SJCRH30 (cell line): ENCODE measurements at regions not wholly inside any gene's neighbourhood (a gene's known extent, or its start where the extent isn't known, plus 50 kb on each side); places are given as distances from the start of the nearest gene placed in this dataset.
"Not testable (repeated sequence)": the region's sequence is repeated elsewhere in the genome, so short reads cannot be mapped to it uniquely, and the experiment has no call there.

Experiments
- DNase-seq, 2 experiments: peaks; one replicate each; pipeline ENCODE4 v3.0.0-alpha.2; 2015 to 2020
- H3K27ac ChIP-seq: fragments of 250-450 bp; sonication (Bioruptor Pico); 2 replicates; pipeline ENCODE4 v1.5.1; 2020; ENCODE audit warnings: mild to moderate bottlenecking, moderate library complexity
- H3K27me3 ChIP-seq: fragments of 250-450 bp; sonication (Bioruptor Pico); 2 replicates; pipeline ENCODE4 v1.5.1; 2020; ENCODE audit warnings: mild to moderate bottlenecking, moderate library complexity
- H3K36me3 ChIP-seq: fragments of 250-450 bp; sonication (Bioruptor Pico); 2 replicates; pipeline ENCODE4 v1.5.1; 2020; ENCODE audit warnings: mild to moderate bottlenecking, moderate library complexity
- H3K4me1 ChIP-seq: fragments of 250-450 bp; sonication (Bioruptor Pico); 2 replicates; pipeline ENCODE4 v1.5.1; 2020; ENCODE audit warnings: mild to moderate bottlenecking, moderate library complexity
- H3K4me3 ChIP-seq: fragments of 250-450 bp; sonication (Bioruptor Pico); 2 replicates; pipeline ENCODE4 v1.5.1; 2020; ENCODE audit warnings: mild to moderate bottlenecking, moderate library complexity
- H3K9me3 ChIP-seq: fragments of 250-450 bp; sonication (Bioruptor Pico); replicated peaks from 2 replicates; pipeline ENCODE4 v1.5.1; 2020; ENCODE audit warnings: mild to moderate bottlenecking, moderate library complexity

DNA sequence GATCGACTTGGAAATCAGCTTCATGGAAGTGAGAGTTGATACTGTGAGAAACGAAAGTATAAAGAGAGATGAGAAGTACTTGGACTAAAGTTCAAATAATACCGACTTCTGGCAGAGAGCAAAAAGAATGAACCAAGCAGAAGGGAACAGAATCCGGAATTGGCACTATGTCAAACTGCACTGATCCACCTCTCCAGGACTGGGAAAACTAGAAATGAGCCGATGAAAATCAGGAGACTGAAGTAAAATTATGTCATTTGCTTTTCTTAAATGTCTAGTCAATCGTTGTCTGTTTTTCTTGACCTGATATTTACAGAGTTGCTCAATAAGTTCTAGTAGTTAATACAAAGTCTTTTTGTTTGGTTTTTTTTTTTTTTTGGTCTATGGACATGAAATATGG is 163.0 kb upstream of the FOXG1 start:
- H3K4me3 ChIP-seq = no peak overlapping the region
- H3K9me3 ChIP-seq = no peaks in the 10 kb centered on the region
- H3K27me3 ChIP-seq = no peaks in the 10 kb centered on the region
- H3K27ac ChIP-seq = no peak overlapping the region
- H3K4me1 ChIP-seq = no peaks in the 10 kb centered on the region
- H3K36me3 ChIP-seq = no peaks in the 10 kb centered on the region
- peak in 1 of 2 experiments; percentile 24 for DNase-seq

DNA sequence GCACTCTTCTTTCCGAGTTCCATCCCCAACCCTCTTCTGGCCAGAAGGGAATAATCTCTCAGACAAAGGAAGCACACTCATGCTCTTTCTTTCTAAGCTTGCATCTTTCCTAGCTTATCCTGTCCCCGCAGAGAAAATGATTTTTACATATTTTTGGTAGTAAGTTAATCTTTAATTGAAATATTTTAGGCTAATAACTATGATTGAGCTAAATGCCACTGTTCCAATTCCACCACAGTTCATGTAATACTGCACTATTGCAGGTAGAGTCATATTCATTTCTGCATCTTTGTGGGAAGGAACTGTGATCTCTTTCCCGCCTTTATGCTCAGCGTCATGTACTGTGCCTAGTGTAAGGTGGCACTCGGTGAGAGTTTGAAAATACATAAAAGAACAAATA is 158.9 kb upstream of the FOXG1 start:
- Histone ChIP-seq H3K36me3 (no peaks in the 10 kb centered on the region), H3K9me3 (no peaks in the 10 kb centered on the region), H3K27ac (no peak overlapping the region), H3K4me3 (no peak overlapping the region), H3K4me1 (no peaks in the 10 kb centered on the region), H3K27me3 (no peaks in the 10 kb centered on the region)
- no peak for DNase-seq

GRCh38 chr14:28608443-28608842 is 158.1 kb upstream of the FOXG1 start:
- Histone ChIP-seq H3K9me3 (no peaks in the 10 kb centered on the region), H3K4me1 (no peaks in the 10 kb centered on the region), H3K36me3 (no peaks in the 10 kb centered on the region), H3K4me3 (no peak overlapping the region), H3K27ac (no peak overlapping the region), H3K27me3 (no peaks in the 10 kb centered on the region; the same call in 1 of the 2 replicates)
- no peak for DNase-seq

DNA sequence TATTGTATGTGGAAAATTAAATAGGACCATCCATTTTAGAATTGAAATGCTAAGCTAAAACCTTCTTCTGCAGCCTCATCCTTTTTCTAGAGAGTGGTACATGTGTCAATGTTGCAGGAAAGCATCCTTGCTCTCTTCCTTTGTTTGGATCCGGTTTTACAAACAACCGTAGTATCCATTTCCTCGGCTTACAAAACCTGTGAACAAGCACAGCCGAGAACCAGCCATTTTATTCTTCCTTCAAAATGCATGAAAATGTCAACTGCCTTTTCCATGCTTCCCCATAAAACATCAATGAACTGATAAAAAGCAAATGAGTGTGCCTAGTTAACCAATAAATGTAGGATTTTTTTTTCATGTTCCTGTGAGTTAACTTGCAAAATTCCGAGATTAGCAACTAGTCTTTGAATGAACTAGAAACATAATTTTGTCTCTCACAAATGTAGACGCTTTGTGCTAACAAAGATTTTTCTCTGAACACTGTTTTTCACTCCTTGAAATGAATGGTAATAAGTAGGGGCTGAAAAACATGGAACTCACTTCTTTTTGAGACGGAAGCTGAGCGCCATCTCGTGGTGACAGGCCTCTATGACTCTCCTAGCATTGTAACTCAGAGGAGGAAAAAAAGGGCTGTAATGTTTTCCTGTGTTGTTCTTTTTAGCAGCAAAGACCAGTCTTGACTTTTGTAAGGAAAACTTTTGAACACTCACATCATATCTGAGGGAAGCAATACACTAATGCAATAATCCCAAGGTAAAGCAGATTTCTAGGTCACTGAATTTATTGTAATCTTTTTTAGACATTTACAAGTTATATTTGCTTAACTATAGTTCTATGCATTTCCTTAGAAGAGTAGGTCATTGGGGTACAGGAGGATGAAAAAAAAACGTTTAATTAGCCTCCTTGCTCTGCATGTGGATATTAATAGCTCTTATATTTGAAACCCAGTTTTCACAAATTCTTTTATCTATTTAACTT is 157.4 kb upstream of the FOXG1 start:
- no peaks in the 10 kb centered on the region; the same call in 1 of the 2 replicates for H3K27me3 ChIP-seq
- H3K27ac ChIP-seq = no peak overlapping the region
- H3K4me3 ChIP-seq = no peak overlapping the region
- no peaks in the 10 kb centered on the region for H3K9me3 ChIP-seq
- H3K4me1 ChIP-seq = no peaks in the 10 kb centered on the region
- DNase-seq = peak; percentile 37 to 81
- H3K36me3 ChIP-seq = no peaks in the 10 kb centered on the region

DNA sequence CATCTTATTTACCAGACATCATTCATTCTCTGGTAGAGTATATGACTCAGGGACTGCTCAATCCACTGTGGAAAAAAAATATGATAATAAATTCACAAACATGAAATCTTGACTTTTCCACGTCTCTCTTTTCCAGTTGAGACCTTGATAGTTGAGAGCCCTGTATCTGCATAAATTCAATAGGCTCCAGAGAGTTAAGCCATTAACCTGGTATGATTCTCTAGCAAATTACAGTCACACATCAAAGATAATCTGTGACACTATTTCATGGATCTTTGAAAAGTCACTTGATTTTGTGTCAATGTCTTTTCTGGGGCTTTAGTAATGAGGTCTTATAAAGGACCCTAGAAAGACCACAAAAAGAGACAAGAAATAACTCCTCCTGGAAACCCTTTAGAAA is 154.2 kb upstream of the FOXG1 start:
- no peak for DNase-seq
- no peaks in the 10 kb centered on the region for H3K36me3 ChIP-seq

GRCh38 chr14:28613532-28613931 is 153.1 kb upstream of the FOXG1 start:
- Histone ChIP-seq H3K4me3 (no peak overlapping the region), H3K27ac (no peak overlapping the region), H3K9me3 (no peaks in the 10 kb centered on the region; the same call in 1 of the 2 replicates), H3K27me3 (peaks cover under 1% of the 10 kb centered on the region), H3K36me3 (no peaks in the 10 kb centered on the region), H3K4me1 (no peaks in the 10 kb centered on the region)
- DNase-seq = no peak

More for the DNA sequence above, 154.2 kb upstream of the FOXG1 start:
- Histone ChIP-seq H3K4me1 (no peaks in the 10 kb centered on the region), H3K4me3 (no peak overlapping the region), H3K27ac (no peak overlapping the region), H3K9me3 (no peaks in the 10 kb centered on the region; the same call in 1 of the 2 replicates), H3K27me3 (no peaks in the 10 kb centered on the region; the same call in 1 of the 2 replicates)

DNA sequence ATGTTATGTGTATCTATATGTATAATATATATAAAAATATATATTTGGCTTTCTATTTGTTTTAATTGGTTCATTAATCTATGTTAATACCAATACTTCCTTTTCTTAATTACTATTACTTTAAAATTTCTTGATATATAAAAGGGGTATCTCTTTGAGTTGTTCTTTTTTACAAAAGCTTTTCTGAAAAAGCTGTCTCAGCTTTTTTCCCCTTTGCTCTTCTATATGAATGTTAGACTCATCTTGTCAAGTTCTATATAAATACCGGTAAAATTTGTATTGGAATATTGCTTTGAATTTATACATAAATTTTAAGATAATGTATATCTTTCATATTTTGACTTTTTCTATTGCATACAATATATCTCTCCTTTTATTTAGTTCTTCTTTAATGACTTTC is 139.8 kb upstream of the FOXG1 start:
- no peak overlapping the region for H3K27ac ChIP-seq
- no peaks in the 10 kb centered on the region for H3K36me3 ChIP-seq
- H3K4me3 ChIP-seq = no peak overlapping the region
- no peaks in the 10 kb centered on the region for H3K27me3 ChIP-seq
- H3K9me3 ChIP-seq = no peaks in the 10 kb centered on the region
- DNase-seq = no peak
- H3K4me1 ChIP-seq = no peaks in the 10 kb centered on the region

DNA sequence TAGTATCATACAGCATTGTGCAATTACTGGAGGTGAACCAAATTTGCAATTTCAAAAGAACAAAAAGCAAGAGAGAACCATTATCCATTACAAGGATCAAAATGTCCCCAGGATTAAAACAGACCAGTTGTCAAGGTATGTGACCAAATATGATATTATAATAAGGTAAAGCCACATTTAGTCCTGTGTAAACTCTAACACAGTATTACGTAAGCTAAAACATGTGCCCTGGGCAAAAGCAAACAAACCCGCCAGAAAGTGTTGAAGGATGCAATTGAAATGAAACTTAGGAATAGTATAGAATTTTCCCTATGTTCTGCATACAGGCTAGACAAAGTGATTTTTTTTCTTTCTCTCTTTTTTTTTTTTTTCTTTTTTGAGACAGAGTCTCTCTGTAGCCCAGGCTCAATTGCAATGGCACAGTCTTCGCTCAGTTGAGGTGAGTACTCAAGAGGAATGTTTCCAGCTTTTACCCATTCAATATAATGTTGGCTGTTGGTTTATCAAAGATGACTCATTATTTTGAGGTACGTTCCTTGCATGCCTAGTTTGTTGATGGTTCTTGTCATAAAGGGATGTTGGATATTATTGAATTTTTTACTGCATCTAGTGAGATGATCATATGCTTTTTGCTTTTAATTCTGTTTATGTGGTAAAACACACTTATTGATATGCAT is 137.1 kb upstream of the FOXG1 start:
- no peak overlapping the region for H3K4me3 ChIP-seq
- H3K27me3 ChIP-seq = no peaks in the 10 kb centered on the region
- H3K36me3 ChIP-seq = no peaks in the 10 kb centered on the region
- H3K4me1 ChIP-seq = no peaks in the 10 kb centered on the region
- H3K27ac ChIP-seq = no peak overlapping the region
- DNase-seq = no peak
- no peaks in the 10 kb centered on the region for H3K9me3 ChIP-seq

DNA sequence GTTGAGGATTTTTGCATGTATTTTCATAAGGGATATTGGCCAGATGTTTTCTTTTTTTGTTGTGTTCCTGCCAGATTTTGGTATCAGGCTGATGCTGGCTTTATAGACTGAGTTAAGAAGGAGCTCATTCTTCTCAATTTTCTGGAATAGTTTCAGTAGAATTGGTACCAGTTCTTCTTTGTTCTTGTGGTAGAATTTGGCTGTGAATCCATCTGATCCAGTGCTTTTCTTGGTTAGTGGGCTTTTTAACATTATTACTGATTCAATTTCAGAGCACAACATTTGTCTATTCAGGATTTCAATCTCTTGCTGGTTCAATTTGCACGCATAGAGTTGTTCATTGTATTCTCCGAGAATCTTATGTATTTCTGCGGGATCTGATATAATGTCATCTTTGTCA is 136.5 kb upstream of the FOXG1 start:
- no peaks in the 10 kb centered on the region for H3K4me1 ChIP-seq
- H3K27ac ChIP-seq = no peak overlapping the region
- H3K4me3 ChIP-seq = no peak overlapping the region
- no peaks in the 10 kb centered on the region for H3K27me3 ChIP-seq
- no peaks in the 10 kb centered on the region for H3K36me3 ChIP-seq
- DNase-seq = no peak
- no peaks in the 10 kb centered on the region for H3K9me3 ChIP-seq

DNA sequence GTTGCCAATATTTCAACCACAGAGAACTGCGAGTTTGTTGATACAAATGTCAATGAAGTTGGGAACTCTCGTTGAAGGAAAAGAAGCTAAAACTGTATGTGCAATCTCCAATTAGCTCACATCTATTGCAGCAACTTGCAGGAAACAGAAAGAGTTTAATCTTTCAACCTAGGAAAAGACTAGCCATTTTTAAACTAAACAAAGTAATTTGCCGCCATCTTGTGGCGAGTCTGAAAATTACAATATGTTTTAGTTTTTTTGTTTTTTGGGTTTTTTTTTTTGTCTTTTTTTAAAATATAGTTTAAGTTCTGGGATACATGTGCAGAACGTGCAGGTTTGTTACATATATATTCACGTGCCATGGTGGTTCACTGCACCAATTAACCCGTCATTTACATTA is 131.2 kb upstream of the FOXG1 start:
- Histone ChIP-seq H3K27ac (no peak overlapping the region), H3K4me3 (no peak overlapping the region), H3K27me3 (no peaks in the 10 kb centered on the region), H3K4me1 (no peaks in the 10 kb centered on the region), H3K9me3 (no peaks in the 10 kb centered on the region), H3K36me3 (no peaks in the 10 kb centered on the region)
- DNase-seq = peak in 1 of 2 experiments; percentile 58

DNA sequence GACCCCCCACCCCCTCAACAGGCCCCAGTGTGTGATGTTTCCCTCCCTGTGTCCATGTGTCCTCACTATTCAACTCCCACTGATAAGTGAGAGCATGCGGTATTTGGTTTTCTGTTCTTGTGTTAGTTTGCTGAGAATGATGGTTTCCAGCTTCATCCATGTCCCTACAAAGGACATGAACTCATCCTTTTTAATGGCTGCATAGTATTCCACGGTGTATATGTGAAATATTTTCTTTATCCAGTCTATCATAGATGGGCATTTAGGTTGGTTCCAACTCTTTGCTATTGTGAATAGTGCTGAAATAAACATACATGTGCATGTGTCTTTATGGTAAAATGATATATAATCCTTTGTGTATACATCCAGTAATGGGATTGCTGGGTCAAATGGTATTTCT is 130.8 kb upstream of the FOXG1 start:
- H3K4me1 ChIP-seq, H3K4me3 ChIP-seq, DNase-seq, H3K27ac ChIP-seq, H3K9me3 ChIP-seq, H3K36me3 ChIP-seq, H3K27me3 ChIP-seq: not testable (repeated sequence)

- not testable (repeated sequence) for H3K27me3 ChIP-seq, DNase-seq, H3K36me3 ChIP-seq, H3K4me1 ChIP-seq, H3K9me3 ChIP-seq, H3K4me3 ChIP-seq, H3K27ac ChIP-seq
These were observed 125.4 kb upstream of the FOXG1 start for GRCh38 chr14:28641189-28641588.

GRCh38 chr14:28651148-28651547 is 115.4 kb upstream of the FOXG1 start:
- no peaks in the 10 kb centered on the region for H3K36me3 ChIP-seq
- no peak overlapping the region for H3K4me3 ChIP-seq
- no peaks in the 10 kb centered on the region for H3K4me1 ChIP-seq
- H3K9me3 ChIP-seq = no peaks in the 10 kb centered on the region
- no peaks in the 10 kb centered on the region for H3K27me3 ChIP-seq
- H3K27ac ChIP-seq = no peak overlapping the region
- no peak for DNase-seq

GRCh38 chr14:28652782-28653181 is 113.8 kb upstream of the FOXG1 start:
- no peaks in the 10 kb centered on the region for H3K4me1 ChIP-seq
- DNase-seq = no peak
- H3K36me3 ChIP-seq = no peaks in the 10 kb centered on the region
- no peak overlapping the region for H3K4me3 ChIP-seq
- no peaks in the 10 kb centered on the region for H3K27me3 ChIP-seq
- no peaks in the 10 kb centered on the region for H3K9me3 ChIP-seq
- H3K27ac ChIP-seq = no peak overlapping the region

DNA sequence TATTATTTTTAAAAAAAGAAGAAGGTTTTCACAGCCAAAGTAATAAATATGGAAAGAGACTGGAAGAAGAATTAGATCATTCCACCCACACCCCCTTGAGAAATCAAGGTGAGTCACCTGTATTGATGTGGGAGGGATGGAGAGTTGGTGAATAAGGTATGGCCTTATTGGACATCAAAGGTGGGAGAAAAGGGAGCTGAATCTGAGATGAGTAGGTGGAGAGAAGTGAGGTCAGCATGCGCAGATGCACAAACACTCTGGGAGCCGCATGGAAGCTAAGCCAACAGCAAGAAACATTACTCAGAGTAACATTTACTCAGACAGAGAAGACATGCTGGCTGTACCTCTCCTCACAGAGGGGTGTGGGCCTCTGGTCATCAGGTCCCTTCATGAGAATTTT is 113.1 kb upstream of the FOXG1 start:
- Histone ChIP-seq H3K27me3 (no peaks in the 10 kb centered on the region), H3K36me3 (no peaks in the 10 kb centered on the region), H3K4me3 (no peak overlapping the region), H3K9me3 (no peaks in the 10 kb centered on the region), H3K27ac (no peak overlapping the region), H3K4me1 (no peaks in the 10 kb centered on the region)
- DNase-seq = no peak
